GM23338 (cell line): ENCODE measurements at regions not wholly inside any gene's neighbourhood (a gene's known extent, or its start where the extent isn't known, plus 50 kb on each side); places are given as distances from the start of the nearest gene placed in this dataset.

Experiments
- ATAC-seq: fragments of 200-7000 bp; cut with Tn5 transposase; 3 replicates; pipeline ENCODE4 v1.9.1; 2020
- DNase-seq: peaks from one replicate; pipeline ENCODE4 v3.0.0-alpha.2; 2015; ENCODE audit warnings: low spot score
- H2AFZ ChIP-seq: fragments of 200-600 bp; sonication (generic); 2 replicates; pipeline ENCODE4 v1.8.0; 2016; ENCODE audit warnings: antibody characterized with exemption, mild to moderate bottlenecking, moderate library complexity
- H3F3A ChIP-seq: fragments of 200-600 bp; sonication (generic); replicated peaks from 2 replicates; pipeline ENCODE4 v1.8.0; 2017; ENCODE audit warnings: antibody characterized with exemption, mixed run types, low read depth
- H3K27ac ChIP-seq: fragments of 200-600 bp; sonication (generic); 2 replicates; pipeline ENCODE4 v1.6.1; 2016; ENCODE audit warnings: low read depth
- H3K27me3 ChIP-seq: fragments of 200-600 bp; sonication (generic); 2 replicates; pipeline ENCODE4 v1.8.0; 2016; ENCODE audit warnings: mild to moderate bottlenecking, mixed run types, moderate library complexity; ENCODE audit not compliant: insufficient read depth
- H3K36me3 ChIP-seq: fragments of 200-600 bp; sonication (generic); 2 replicates; pipeline ENCODE4 v1.8.0; 2016; ENCODE audit warnings: mild to moderate bottlenecking; ENCODE audit not compliant: insufficient read depth
- H3K4me1 ChIP-seq: fragments of 200-600 bp; sonication (generic); 2 replicates; pipeline ENCODE4 v1.8.0; 2016; ENCODE audit warnings: mild to moderate bottlenecking, moderate library complexity; ENCODE audit not compliant: insufficient read depth
- H3K4me2 ChIP-seq: fragments of 200-600 bp; sonication (generic); 2 replicates; pipeline ENCODE4 v1.7.1; 2017; ENCODE audit warnings: mixed run types
- H3K4me3 ChIP-seq: fragments of 200-600 bp; sonication (generic); 2 replicates; pipeline ENCODE4 v1.6.1; 2016; ENCODE audit warnings: mixed run types
- H3K79me2 ChIP-seq: fragments of 200-600 bp; sonication (generic); replicated peaks from 2 replicates; pipeline ENCODE4 v1.8.0; 2017; ENCODE audit warnings: mild to moderate bottlenecking; ENCODE audit not compliant: insufficient read depth
- H3K9me2 ChIP-seq: fragments of 200-600 bp; sonication (generic); 2 replicates; pipeline ENCODE4 v1.8.0; 2017; ENCODE audit not compliant: insufficient read depth
- H4K20me1 ChIP-seq: fragments of 200-600 bp; sonication (generic); replicated peaks from 2 replicates; pipeline ENCODE4 v1.8.0; 2017; ENCODE audit warnings: mild to moderate bottlenecking; ENCODE audit not compliant: insufficient read depth
- H3K27ac Mint-ChIP-seq: 2 replicates; pipeline ENCODE4 v1.8.0; 2020; ENCODE audit warnings: inconsistent platforms, mild to moderate bottlenecking, moderate library complexity, mixed read lengths
- H3K27me3 Mint-ChIP-seq: 3 replicates; pipeline ENCODE4 v1.8.0; 2022; ENCODE audit warnings: low read depth, mild to moderate bottlenecking, moderate library complexity, mixed read lengths, inconsistent platforms; ENCODE audit not compliant: insufficient read depth, poor library complexity
- H3K36me3 Mint-ChIP-seq: 3 replicates; pipeline ENCODE4 v1.8.0; 2021; ENCODE audit warnings: low read depth, mild to moderate bottlenecking, inconsistent platforms, moderate library complexity, mixed read lengths
- H3K4me1 Mint-ChIP-seq: 3 replicates; pipeline ENCODE4 v1.8.0; 2020; ENCODE audit warnings: mild to moderate bottlenecking, inconsistent platforms, mixed read lengths
- H3K4me3 Mint-ChIP-seq: 3 replicates; pipeline ENCODE4 v1.8.0; 2021; ENCODE audit warnings: moderate library complexity, mild to moderate bottlenecking, inconsistent platforms, mixed read lengths
- H3K9me3 Mint-ChIP-seq: 3 replicates; pipeline ENCODE4 v1.8.0; 2020; ENCODE audit warnings: moderate library complexity, mild to moderate bottlenecking, inconsistent platforms, mixed read lengths
- CTCF ChIP-seq, 2 experiments: fragments of 200-600 bp in 1 of 2; sonication (generic) in 1 of 2; conservative IDR thresholded peaks; 2 replicates each; pipeline versions ENCODE4 v1.5.1 to v1.6.1; 2016 to 2017; ENCODE audit warnings: antibody characterized with exemption in 2 of 2, low read depth in 2 of 2, mild to moderate bottlenecking in 2 of 2, moderate library complexity in 1 of 2
- ETS1 ChIP-seq: IDR thresholded peaks from 2 replicates; pipeline ENCODE4 v1.6.1; 2016; ENCODE audit warnings: antibody characterized with exemption
- EZH2 ChIP-seq: fragments of 200-600 bp; sonication (generic); IDR thresholded peaks from one replicate; pipeline ENCODE4 v1.8.0; 2017; ENCODE audit warnings: antibody characterized with exemption, mild to moderate bottlenecking, low read depth; ENCODE audit not compliant: unreplicated experiment
- ZNF462 ChIP-seq: fragments of 250-450 bp; sonication (Bioruptor Pico); IDR thresholded peaks from 2 replicates; pipeline ENCODE4 v1.5.0; 2020; ENCODE audit warnings: mild to moderate bottlenecking, moderate library complexity

GRCh38 chr4:137226900-137227299 lies 305.4 kb downstream of the PCDH18 start:
- H3F3A ChIP-seq = no peaks in the 10 kb centered on the region
- no peak overlapping the region for H3K4me2 ChIP-seq
- H3K27ac ChIP-seq = no peak overlapping the region
- no peaks in the 10 kb centered on the region for H3K4me1 ChIP-seq
- H3K9me2 ChIP-seq = no peaks in the 10 kb centered on the region
- H3K27me3 ChIP-seq = no peaks in the 10 kb centered on the region
- ATAC-seq (no peak), DNase-seq (peak; percentile 51)
- TF ChIP-seq EZH2 (no peak), CTCF (conservative IDR thresholded peaks at IDR 0.05; ENCODE audit: low read depth in 2 of 2) (peak; percentile 51 to 52)
- no peak overlapping the region for H2AFZ ChIP-seq
- H3K4me3 Mint-ChIP-seq = no peak overlapping the region
- H3K4me1 Mint-ChIP-seq = no peaks in the 10 kb centered on the region
- H3K36me3 ChIP-seq = no peaks in the 10 kb centered on the region
- peaks cover 8% of the 10 kb centered on the region; the same call in 2 of the 3 replicates for H3K9me3 Mint-ChIP-seq
- H3K79me2 ChIP-seq = no peaks in the 10 kb centered on the region
- H3K4me3 ChIP-seq = no peak overlapping the region
- no peaks in the 10 kb centered on the region for H4K20me1 ChIP-seq
- peaks cover 8% of the 10 kb centered on the region; the same call in 2 of the 3 replicates for H3K36me3 Mint-ChIP-seq
- H3K27ac Mint-ChIP-seq = no peak overlapping the region
- H3K27me3 Mint-ChIP-seq = no peaks in the 10 kb centered on the region

GRCh38 chr4:137226221-137226620 lies 306.1 kb downstream of the PCDH18 start:
- H3K27ac Mint-ChIP-seq = no peak overlapping the region
- no peak for ATAC-seq
- H3F3A ChIP-seq = no peaks in the 10 kb centered on the region

GRCh38 chr4:137213372-137214173 lies 318.7 kb downstream of the PCDH18 start:
- Mint-ChIP-seq H3K27me3 (no peaks in the 10 kb centered on the region), H3K36me3 (no peaks in the 10 kb centered on the region), H3K27ac (no peak overlapping the region), H3K4me3 (no peak overlapping the region), H3K4me1 (peaks cover 3% of the 10 kb centered on the region; the same call in 2 of the 3 replicates), H3K9me3 (no peaks in the 10 kb centered on the region)
- no peak overlapping the region for H2AFZ ChIP-seq
- DNase-seq (no peak), ATAC-seq (no peak)
- H3K4me1 ChIP-seq = no peaks in the 10 kb centered on the region
- H3F3A ChIP-seq = no peaks in the 10 kb centered on the region
- H4K20me1 ChIP-seq = no peaks in the 10 kb centered on the region
- no peak overlapping the region for H3K4me2 ChIP-seq
- no peaks in the 10 kb centered on the region for H3K36me3 ChIP-seq
- H3K27me3 ChIP-seq = no peaks in the 10 kb centered on the region
- no peak overlapping the region for H3K4me3 ChIP-seq
- H3K79me2 ChIP-seq = no peaks in the 10 kb centered on the region
- no peaks in the 10 kb centered on the region for H3K9me2 ChIP-seq
- H3K27ac ChIP-seq = no peak overlapping the region
- no peak for TF ChIP-seq ZNF462 (CRISPR knock-in tag)

More at GRCh38 chr4:137226221-137226620, 306.1 kb downstream of the PCDH18 start:
- Histone ChIP-seq H4K20me1 (no peaks in the 10 kb centered on the region), H3K27ac (no peak overlapping the region), H3K79me2 (no peaks in the 10 kb centered on the region), H2AFZ (no peak overlapping the region), H3K4me2 (no peak overlapping the region), H3K36me3 (no peaks in the 10 kb centered on the region), H3K4me3 (no peak overlapping the region), H3K27me3 (no peaks in the 10 kb centered on the region), H3K9me2 (no peaks in the 10 kb centered on the region), H3K4me1 (no peaks in the 10 kb centered on the region)
- Mint-ChIP-seq H3K4me1 (no peaks in the 10 kb centered on the region), H3K9me3 (peaks cover 8% of the 10 kb centered on the region; the same call in 2 of the 3 replicates), H3K4me3 (no peak overlapping the region), H3K27me3 (no peaks in the 10 kb centered on the region), H3K36me3 (peaks cover 8% of the 10 kb centered on the region; the same call in 2 of the 3 replicates)
- DNase-seq = no peak
- no peak for TF ChIP-seq ETS1
